H1 (cell line): ENCODE measurements at regions not wholly inside any gene's neighbourhood (a gene's known extent, or its start where the extent isn't known, plus 50 kb on each side); places are given as distances from the start of the nearest gene placed in this dataset.

Source experiments
- CTCF ChIA-PET: fragments of 300-600 bp; sonication (Branson Sonifier 250); formaldehyde crosslinking; loops from one replicate; lab custom pipeline; 2021; ENCODE audit not compliant: partially characterized antibody; lab: Charles Lee
- POLR2A ChIA-PET: fragments of 300-600 bp; sonication (Branson Sonifier 250); formaldehyde crosslinking; loops from one replicate; lab custom pipeline; 2021; ENCODE audit warnings: inconsistent platforms; ENCODE audit not compliant: partially characterized antibody; lab: Charles Lee
- DNase-seq, 2 experiments: peaks; one replicate each; pipeline versions ENCODE4 v3.0.0 to v3.0.0-alpha.2; 2010 to 2022; ENCODE audit warnings: low spot score in 2 of 2, low read depth in 1 of 2, mixed read lengths in 1 of 2
- FAIRE-seq: peaks from 2 replicates; lab custom pipeline; 2011; peaks lifted over from hg19 to GRCh38; lab: Jason Lieb, UNC
- H2AFZ ChIP-seq: 2 replicates; pipeline ENCODE4 v1.8.1; 2012; ENCODE audit warnings: low read length, inconsistent platforms
- H2AK5ac ChIP-seq: 2 replicates; pipeline ENCODE4 v1.6.1; 2013; ENCODE audit warnings: low read depth, low read length
- H2BK120ac ChIP-seq: replicated peaks from 2 replicates; pipeline ENCODE3; 2013; ENCODE audit warnings: low read depth, low read length, inconsistent platforms
- H2BK12ac ChIP-seq: 2 replicates; pipeline ENCODE4 v1.6.1; 2013; ENCODE audit warnings: low read depth, low read length
- H2BK15ac ChIP-seq: 2 replicates; pipeline ENCODE4 v1.6.1; 2013; ENCODE audit warnings: low read length
- H2BK20ac ChIP-seq: 2 replicates; pipeline ENCODE4 v1.6.1; 2013; ENCODE audit warnings: low read length
- H2BK5ac ChIP-seq: 2 replicates; pipeline ENCODE4 v1.6.1; 2013; ENCODE audit warnings: low read depth, low read length
- H3K14ac ChIP-seq: 2 replicates; pipeline ENCODE4 v1.6.1; 2013; ENCODE audit warnings: inconsistent platforms; ENCODE audit not compliant: insufficient read length
- H3K18ac ChIP-seq: 2 replicates; pipeline ENCODE4 v1.6.1; 2013; ENCODE audit warnings: low read length; ENCODE audit errors: extremely low read depth
- H3K23ac ChIP-seq: 2 replicates; pipeline ENCODE4 v1.6.1; 2013; ENCODE audit warnings: inconsistent platforms; ENCODE audit not compliant: insufficient read length
- H3K23me2 ChIP-seq: 2 replicates; pipeline ENCODE4 v1.6.1; 2013; ENCODE audit warnings: low read depth, low read length
- H3K27ac ChIP-seq: 2 replicates; pipeline ENCODE4 v1.6.1; 2011; ENCODE audit warnings: low read depth, low read length, inconsistent platforms
- H3K27me3 ChIP-seq, 4 experiments: replicated peaks in 1 of 4; 1 replicate in 1 of 4; 2 replicates in 3 of 4; pipeline versions ENCODE4 v1.6.1 to v1.8.1; 2011 to 2013; ENCODE audit warnings: low read length in 3 of 4, mild to moderate bottlenecking in 3 of 4, inconsistent platforms in 2 of 4, mixed read lengths in 2 of 4, moderate library complexity in 1 of 4; ENCODE audit not compliant: control insufficient read depth in 3 of 4, insufficient read depth in 3 of 4; ENCODE audit errors: extremely low read depth in 1 of 4
- H3K36me3 ChIP-seq, 4 experiments: 2 replicates each; pipeline versions ENCODE4 v1.6.1 to v1.8.1; 2011 to 2013; ENCODE audit warnings: mild to moderate bottlenecking in 4 of 4, low read length in 3 of 4, moderate library complexity in 2 of 4, control low read depth in 1 of 4, inconsistent platforms in 1 of 4; ENCODE audit not compliant: insufficient read depth in 4 of 4, control insufficient read depth in 2 of 4
- H3K4ac ChIP-seq: replicated peaks from 2 replicates; pipeline ENCODE3; 2013; ENCODE audit warnings: low read length, low read depth, mixed read lengths, inconsistent platforms; ENCODE audit not compliant: insufficient read length
- H3K4me1 ChIP-seq, 4 experiments: replicated peaks in 1 of 4; 1 replicate in 1 of 4; 2 replicates in 3 of 4; pipeline versions ENCODE4 v1.6.1 to v1.8.1; 2011 to 2013; ENCODE audit warnings: low read length in 3 of 4, inconsistent platforms in 2 of 4, mixed read lengths in 1 of 4; ENCODE audit not compliant: insufficient read depth in 4 of 4, control insufficient read depth in 3 of 4
- H3K4me2 ChIP-seq, 2 experiments: 2 replicates each; pipeline versions ENCODE4 v1.6.1 to v1.8.1; 2011 to 2013; ENCODE audit warnings: low read depth in 2 of 2, low read length in 2 of 2, control low read depth in 1 of 2, inconsistent platforms in 1 of 2, mild to moderate bottlenecking in 1 of 2; ENCODE audit not compliant: insufficient read depth in 1 of 2
- H3K4me3 ChIP-seq, 4 experiments: fragments of 200-600, 300-600 bp in 1 of 4; sonication (generic), shearing (Covaris generic), sonication (Bioruptor Twin) in 1 of 4; 2 replicates each; pipeline versions ENCODE4 v1.5.1 to v1.8.1; 2011 to 2016; ENCODE audit warnings: low read length in 4 of 4, low read depth in 3 of 4, control low read depth in 2 of 4, inconsistent platforms in 2 of 4, mild to moderate bottlenecking in 2 of 4, mixed read lengths in 1 of 4, moderate library complexity in 1 of 4; ENCODE audit not compliant: insufficient read depth in 2 of 4; ENCODE audit errors: extremely low read depth in 1 of 4
- H3K56ac ChIP-seq: replicated peaks from 2 replicates; pipeline ENCODE3; 2013; ENCODE audit warnings: low read depth, mild to moderate bottlenecking, mixed read lengths, low read length, inconsistent platforms; ENCODE audit not compliant: insufficient read length
- H3K79me1 ChIP-seq: 2 replicates; pipeline ENCODE4 v1.6.1; 2013; ENCODE audit warnings: low read depth, low read length, control low read depth
- H3K79me2 ChIP-seq, 2 experiments: 2 replicates each; pipeline versions ENCODE4 v1.6.1 to v1.8.1; 2012 to 2013; ENCODE audit warnings: low read length in 2 of 2, mild to moderate bottlenecking in 2 of 2, inconsistent platforms in 1 of 2; ENCODE audit not compliant: insufficient read depth in 2 of 2, control insufficient read depth in 1 of 2
- H3K9ac ChIP-seq, 4 experiments: replicated peaks in 1 of 4; 1 replicate in 1 of 4; 2 replicates in 3 of 4; pipeline versions ENCODE4 v1.6.1 to v1.8.1; 2011 to 2013; ENCODE audit warnings: low read depth in 3 of 4, low read length in 3 of 4, control low read depth in 2 of 4, mild to moderate bottlenecking in 2 of 4, moderate library complexity in 2 of 4, inconsistent platforms in 1 of 4; ENCODE audit errors: extremely low read depth in 1 of 4
- H3K9me3 ChIP-seq, 2 experiments: 2 replicates each; pipeline versions ENCODE4 v1.6.1 to v1.8.1; 2012 to 2013; ENCODE audit warnings: mild to moderate bottlenecking in 2 of 2, moderate library complexity in 2 of 2, control low read depth in 1 of 2, inconsistent platforms in 1 of 2, low read depth in 1 of 2, low read length in 1 of 2, mixed read lengths in 1 of 2; ENCODE audit not compliant: insufficient read depth in 2 of 2
- H4K20me1 ChIP-seq, 2 experiments: replicated peaks in 1 of 2; 2 replicates each; pipeline versions ENCODE3 to v1.8.1; 2011 to 2013; ENCODE audit warnings: inconsistent platforms in 2 of 2, low read length in 2 of 2, mild to moderate bottlenecking in 1 of 2; ENCODE audit not compliant: insufficient read depth in 2 of 2, control insufficient read depth in 1 of 2
- H4K5ac ChIP-seq: 2 replicates; pipeline ENCODE4 v1.6.1; 2013; ENCODE audit warnings: low read length, low read depth, mixed read lengths, inconsistent platforms; ENCODE audit not compliant: insufficient read length
- H4K8ac ChIP-seq: 2 replicates; pipeline ENCODE4 v1.8.0; 2013; ENCODE audit warnings: mild to moderate bottlenecking, moderate library complexity, low read length, inconsistent platforms; ENCODE audit not compliant: insufficient read depth; ENCODE audit errors: extremely low read depth
- H4K91ac ChIP-seq: replicated peaks from 2 replicates; pipeline ENCODE3; 2013; ENCODE audit warnings: low read length, mixed read lengths, inconsistent platforms; ENCODE audit not compliant: insufficient read length
- CBX5 ChIP-seq: fragments of 300-800, 300-1000 bp; sonication (generic); IDR thresholded peaks from 2 replicates; pipeline ENCODE4 v1.7.1; 2016; ENCODE audit warnings: antibody characterized with exemption, low read length, low read depth
- CEBPB ChIP-seq: IDR thresholded peaks from 2 replicates; pipeline ENCODE4 v1.6.1; 2012; ENCODE audit warnings: low read depth, low read length
- FOSL1 ChIP-seq: IDR thresholded peaks from 2 replicates; pipeline ENCODE4 v1.6.1; 2011; ENCODE audit warnings: mild to moderate bottlenecking, low read depth, low read length, moderate library complexity; ENCODE audit not compliant: insufficient read depth
- GABPA ChIP-seq: IDR thresholded peaks from 2 replicates; pipeline ENCODE4 v1.6.1; 2011; ENCODE audit warnings: mild to moderate bottlenecking, low read length, moderate library complexity, borderline replicate concordance; ENCODE audit not compliant: insufficient read depth
- MAX ChIP-seq: IDR thresholded peaks from 2 replicates; pipeline ENCODE4 v1.6.1; 2012; ENCODE audit warnings: inconsistent platforms
- NANOG ChIP-seq: IDR thresholded peaks from 2 replicates; pipeline ENCODE4 v1.6.1; 2011; ENCODE audit warnings: low read length, low read depth, mild to moderate bottlenecking, inconsistent platforms; ENCODE audit not compliant: insufficient read depth, poor library complexity, severe bottlenecking
- POLR2A ChIP-seq, 2 experiments: IDR thresholded peaks; 1 replicate in 1 of 2; 2 replicates in 1 of 2; pipeline ENCODE4 v1.6.1; 2011; ENCODE audit warnings: low read depth in 2 of 2, low read length in 2 of 2, mild to moderate bottlenecking in 2 of 2; ENCODE audit errors: control extremely low read depth in 1 of 2
- RAD21 ChIP-seq, 2 experiments: IDR thresholded peaks in 1 of 2; conservative IDR thresholded peaks in 1 of 2; 2 replicates each; pipeline ENCODE4 v1.6.1; 2011; ENCODE audit warnings: low read depth in 2 of 2, low read length in 2 of 2, improper control_type of control experiment in 1 of 2, inconsistent platforms in 1 of 2, mild to moderate bottlenecking in 1 of 2, moderate library complexity in 1 of 2
- SP4 ChIP-seq: IDR thresholded peaks from 2 replicates; pipeline ENCODE4 v1.6.1; 2012; ENCODE audit warnings: low read length, inconsistent platforms
- ZNF274 ChIP-seq: IDR thresholded peaks from 2 replicates; pipeline ENCODE4 v1.7.0; 2012; ENCODE audit warnings: low read length, borderline replicate concordance; ENCODE audit errors: extremely low read depth
- WGBS, 2 experiments: shearing (Covaris generic) in 1 of 2; methylation state at CpG; one replicate each; pipeline versions ENCODE4 v1.1.6 to v1.1.7; 2013 to 2015; ENCODE audit warnings: low lambda C conversion rate in 2 of 2, mixed read lengths in 2 of 2, inconsistent platforms in 1 of 2, low coverage in 1 of 2, missing lambda C conversion rate in 1 of 2; ENCODE audit not compliant: insufficient replicate concordance in 2 of 2, insufficient coverage in 1 of 2, insufficient read length in 1 of 2; ENCODE audit errors: extremely low coverage in 1 of 2, missing lambda C conversion rate in 1 of 2; 5-methylcytosine and 5-hydroxymethylcytosine counted together
- TF ChIP-seq, protein P1 (sequence below): IDR thresholded peaks from 2 replicates; pipeline ENCODE4 v1.6.1; 2012; ENCODE audit warnings: low read length, inconsistent platforms

DNA sequence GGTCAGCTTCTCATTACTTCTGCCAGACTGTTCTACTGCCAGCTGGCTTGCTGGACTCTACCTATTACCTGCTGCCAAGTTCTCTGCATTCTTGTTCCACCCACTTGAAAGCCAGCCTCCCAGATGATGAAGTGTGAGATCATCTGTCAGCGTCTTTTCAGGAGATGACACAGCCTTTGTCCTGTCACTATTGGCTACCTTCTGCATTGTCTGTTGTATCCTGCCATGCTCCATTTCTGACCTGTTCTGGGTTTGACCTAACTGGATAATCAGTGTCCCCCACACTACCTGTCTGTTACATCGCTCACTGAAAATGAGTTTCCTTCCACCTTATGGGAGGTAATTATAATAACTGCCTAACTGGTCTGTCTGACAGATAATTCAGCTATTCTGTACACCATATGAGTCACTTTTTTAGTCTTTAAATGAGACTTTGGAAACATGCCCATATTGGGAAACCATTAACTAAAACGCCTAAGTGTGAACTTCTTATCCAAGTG is 520.6 kb downstream of the METTL4 start:
- DNase-seq, result no peak
- H3K4me3 ChIP-seq, result no peak overlapping the region
- no peak overlapping the region for H2BK20ac ChIP-seq
- H3K79me2 ChIP-seq, result no peaks in the 10 kb centered on the region
- H4K20me1 ChIP-seq, result no peaks in the 10 kb centered on the region
- H3K18ac ChIP-seq, result no peak overlapping the region
- H3K27ac ChIP-seq, result no peak overlapping the region
- POLR2A ChIA-PET, result no interaction called here
- H2BK120ac ChIP-seq, result no peak overlapping the region
- H4K8ac ChIP-seq, result no peak overlapping the region
- H2AK5ac ChIP-seq, result no peak overlapping the region
- no peaks in the 10 kb centered on the region for H3K4me1 ChIP-seq
- no peak for FAIRE-seq
- H3K9me3 ChIP-seq, result 0 out of 4 replicates have a peak, but pooled peaks cover 0 to 4% of the 10 kb centered on the region in 2 experiments
- no peaks in the 10 kb centered on the region for H3K23me2 ChIP-seq
- WGBS, 2 experiments, result 92% methylated on average over 3 of the region's 3 CpGs; no CpG with 5 or more reads in 1 of the 2 experiments
- H3K79me1 ChIP-seq, result no peaks in the 10 kb centered on the region
- no peak overlapping the region for H2BK15ac ChIP-seq
- CTCF ChIA-PET, result interaction anchor here (1.2 to 3.4 kb wide), 3 partner anchors 10 to 41 kb away, joined by 3 to 10 read pairs (median 5); no protein-coding TSS in a partner anchor
- TF ChIP-seq GABPA (no peak), FOSL1 (no peak), MAX (no peak), POLR2A (IDR thresholded peaks at IDR 0.05; ENCODE audit: control extremely low read depth in 1 of 2, low read depth in 2 of 2, low read length in 2 of 2) (no peak), CBX5 (no peak), SP4 (no peak), RAD21 (IDR thresholded peaks at IDR 0.05 in 1 of 2, conservative IDR thresholded peaks at IDR 0.05 in 1 of 2; ENCODE audit: low read depth in 2 of 2, low read length in 2 of 2) (no peak), NANOG (no peak), ZNF274 (no peak), CEBPB (no peak)
- TF ChIP-seq, protein P1, sequence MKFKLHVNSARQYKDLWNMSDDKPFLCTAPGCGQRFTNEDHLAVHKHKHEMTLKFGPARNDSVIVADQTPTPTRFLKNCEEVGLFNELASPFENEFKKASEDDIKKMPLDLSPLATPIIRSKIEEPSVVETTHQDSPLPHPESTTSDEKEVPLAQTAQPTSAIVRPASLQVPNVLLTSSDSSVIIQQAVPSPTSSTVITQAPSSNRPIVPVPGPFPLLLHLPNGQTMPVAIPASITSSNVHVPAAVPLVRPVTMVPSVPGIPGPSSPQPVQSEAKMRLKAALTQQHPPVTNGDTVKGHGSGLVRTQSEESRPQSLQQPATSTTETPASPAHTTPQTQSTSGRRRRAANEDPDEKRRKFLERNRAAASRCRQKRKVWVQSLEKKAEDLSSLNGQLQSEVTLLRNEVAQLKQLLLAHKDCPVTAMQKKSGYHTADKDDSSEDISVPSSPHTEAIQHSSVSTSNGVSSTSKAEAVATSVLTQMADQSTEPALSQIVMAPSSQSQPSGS, result no peak
- no peak overlapping the region for H2AFZ ChIP-seq
- no peak overlapping the region for H3K56ac ChIP-seq
- H4K91ac ChIP-seq, result no peak overlapping the region
- H3K23ac ChIP-seq, result no peak overlapping the region
- H3K9ac ChIP-seq, result no peak overlapping the region
- H3K36me3 ChIP-seq, result no peaks in the 10 kb centered on the region
- H3K4ac ChIP-seq, result no peak overlapping the region
- no peak overlapping the region for H3K14ac ChIP-seq
- H3K4me2 ChIP-seq, result no peak overlapping the region
- H3K27me3 ChIP-seq, result no peaks in the 10 kb centered on the region
- no peak overlapping the region for H4K5ac ChIP-seq
- H2BK12ac ChIP-seq, result no peak overlapping the region
- no peak overlapping the region for H2BK5ac ChIP-seq
